ENCODE measurements at regions not wholly inside any gene's neighbourhood (a gene's known extent, or its start where the extent isn't known, plus 50 kb on each side); places are given as distances from the start of the nearest gene placed in this dataset.

- Mint-ChIP-seq H3K9me3 (peaks cover 17% of the 10 kb centered on the region), H3K4me3 (no peak overlapping the region), H3K36me3 (ENCODE audit: low read depth) (no peaks in the 10 kb centered on the region), H3K4me1 (ENCODE audit: low read depth) (no peaks in the 10 kb centered on the region), H3K27me3 (no peaks in the 10 kb centered on the region), H3K27ac (no peak overlapping the region)
- intact Hi-C loops (cut with micrococcal nuclease), result no loop called here
- no peak for DNase-seq
- ChIA-PET CTCF (no interaction called here), POLR2A (no interaction called here)
- TF ChIP-seq CTCF (IDR thresholded peaks at IDR 0.05), result no peak
- ATAC-seq, result no peak
Measured at GRCh38 chr3:5663601-5664000, 476.1 kb downstream of the EDEM1 start.

GRCh38 chr3:5666455-5666854, 478.9 kb downstream of the EDEM1 start:
- CTCF ChIA-PET, result no interaction called here
- H3K4me1 Mint-ChIP-seq (ENCODE audit: low read depth), result no peaks in the 10 kb centered on the region

GRCh38 chr3:5673521-5673920, 486.0 kb downstream of the EDEM1 start:
- ATAC-seq (no peak), DNase-seq (no peak)
- intact Hi-C loops (cut with micrococcal nuclease), result no loop called here
- Mint-ChIP-seq H3K27ac (no peak overlapping the region), H3K9me3 (no peaks in the 10 kb centered on the region), H3K4me1 (ENCODE audit: low read depth) (no peaks in the 10 kb centered on the region), H3K27me3 (no peaks in the 10 kb centered on the region), H3K36me3 (ENCODE audit: low read depth) (no peaks in the 10 kb centered on the region), H3K4me3 (no peak overlapping the region)
- TF ChIP-seq CTCF (IDR thresholded peaks at IDR 0.05), result no peak
- CTCF ChIA-PET, result no interaction called here
- POLR2A ChIA-PET, result no interaction called here

More at GRCh38 chr3:5666455-5666854, 478.9 kb downstream of the EDEM1 start:
- Mint-ChIP-seq H3K9me3 (peaks cover 17% of the 10 kb centered on the region), H3K27ac (no peak overlapping the region), H3K27me3 (no peaks in the 10 kb centered on the region), H3K36me3 (ENCODE audit: low read depth) (no peaks in the 10 kb centered on the region), H3K4me3 (no peak overlapping the region)
- POLR2A ChIA-PET, result no interaction called here
- ATAC-seq (no peak), DNase-seq (no peak)
- TF ChIP-seq CTCF (IDR thresholded peaks at IDR 0.05), result no peak
- intact Hi-C loops (cut with micrococcal nuclease), result no loop called here

GRCh38 chr3:5675319-5675718, 487.8 kb downstream of the EDEM1 start:
- Mint-ChIP-seq H3K9me3 (no peaks in the 10 kb centered on the region), H3K36me3 (ENCODE audit: low read depth) (no peaks in the 10 kb centered on the region), H3K27me3 (no peaks in the 10 kb centered on the region), H3K4me3 (no peak overlapping the region), H3K4me1 (ENCODE audit: low read depth) (no peaks in the 10 kb centered on the region), H3K27ac (no peak overlapping the region)
- no peak for TF ChIP-seq CTCF (IDR thresholded peaks at IDR 0.05)
- ATAC-seq, result no peak
- no peak for DNase-seq
- intact Hi-C loops (cut with micrococcal nuclease), result no loop called here
- CTCF ChIA-PET, result no interaction called here
- POLR2A ChIA-PET, result interaction anchor here (0.6 kb wide), 1 partner anchor 42 kb away, joined by 3 read pairs; no protein-coding TSS in a partner anchor

- no peak for DNase-seq
- CTCF ChIA-PET, result no interaction called here
- intact Hi-C loops (cut with micrococcal nuclease), result no loop called here
- no peak for TF ChIP-seq CTCF (IDR thresholded peaks at IDR 0.05)
- no peaks in the 10 kb centered on the region for H3K36me3 Mint-ChIP-seq (ENCODE audit: low read depth)
- no peaks in the 10 kb centered on the region for H3K27me3 Mint-ChIP-seq
- no peak overlapping the region for H3K27ac Mint-ChIP-seq
- no peak for ATAC-seq
- H3K4me3 Mint-ChIP-seq, result no peak overlapping the region
- POLR2A ChIA-PET, result no interaction called here
- H3K9me3 Mint-ChIP-seq, result no peaks in the 10 kb centered on the region
- H3K4me1 Mint-ChIP-seq (ENCODE audit: low read depth), result no peaks in the 10 kb centered on the region
Measured at GRCh38 chr3:5677555-5677954, 490.0 kb downstream of the EDEM1 start.
